KMS-11 (cell line): ENCODE measurements at regions not wholly inside any gene's neighbourhood (a gene's known extent, or its start where the extent isn't known, plus 50 kb on each side); places are given as distances from the start of the nearest gene placed in this dataset.

Experiments used
- H2AFZ ChIP-seq: fragments of 200-600 bp; sonication (generic); 2 replicates; pipeline ENCODE4 v1.6.1; 2016; ENCODE audit warnings: antibody characterized with exemption, mixed run types, low read depth
- H3K27ac ChIP-seq: fragments of 200-600 bp; sonication (generic); 2 replicates; pipeline ENCODE4 v1.6.1; 2016; ENCODE audit warnings: mild to moderate bottlenecking, mixed run types
- H3K27me3 ChIP-seq: fragments of 200-600 bp; sonication (generic); 2 replicates; pipeline ENCODE4 v1.6.1; 2017; ENCODE audit warnings: mild to moderate bottlenecking, low read depth, mixed run types, moderate library complexity; ENCODE audit not compliant: insufficient read depth
- H3K36me3 ChIP-seq: fragments of 200-600 bp; sonication (generic); 2 replicates; pipeline ENCODE4 v1.6.1; 2017; ENCODE audit warnings: mild to moderate bottlenecking, mixed run types; ENCODE audit not compliant: insufficient read depth
- H3K4me1 ChIP-seq: fragments of 200-600 bp; sonication (generic); 2 replicates; pipeline ENCODE4 v1.6.1; 2016; ENCODE audit warnings: mild to moderate bottlenecking, low read depth, mixed run types; ENCODE audit not compliant: poor library complexity, severe bottlenecking
- H3K4me2 ChIP-seq: fragments of 200-600 bp; sonication (generic); 2 replicates; pipeline ENCODE4 v1.7.0; 2016; ENCODE audit warnings: mild to moderate bottlenecking, mixed run types
- H3K4me3 ChIP-seq: fragments of 200-600 bp; sonication (generic); IDR thresholded peaks from 2 replicates; pipeline ENCODE4 v1.6.1; 2017; ENCODE audit warnings: low read depth, low read length, mixed read lengths; ENCODE audit not compliant: insufficient read depth
- H3K79me2 ChIP-seq: fragments of 200-600 bp; sonication (generic); 2 replicates; pipeline ENCODE4 v1.6.1; 2016; ENCODE audit warnings: low read depth, mixed run types; ENCODE audit not compliant: insufficient read depth
- H3K9ac ChIP-seq: fragments of 200-600 bp; sonication (generic); 2 replicates; pipeline ENCODE4 v1.6.1; 2016; ENCODE audit warnings: mild to moderate bottlenecking, mixed run types
- H4K20me1 ChIP-seq: fragments of 200-600 bp; sonication (generic); 2 replicates; pipeline ENCODE4 v1.6.1; 2016; ENCODE audit warnings: mild to moderate bottlenecking, mixed run types; ENCODE audit not compliant: insufficient read depth
- CTCF ChIP-seq: fragments of 200-600 bp; sonication (generic); conservative IDR thresholded peaks from 2 replicates; pipeline ENCODE4 v1.6.1; 2017; ENCODE audit warnings: low read depth, mild to moderate bottlenecking, antibody characterized with exemption, low read length, moderate library complexity, mixed read lengths

DNA sequence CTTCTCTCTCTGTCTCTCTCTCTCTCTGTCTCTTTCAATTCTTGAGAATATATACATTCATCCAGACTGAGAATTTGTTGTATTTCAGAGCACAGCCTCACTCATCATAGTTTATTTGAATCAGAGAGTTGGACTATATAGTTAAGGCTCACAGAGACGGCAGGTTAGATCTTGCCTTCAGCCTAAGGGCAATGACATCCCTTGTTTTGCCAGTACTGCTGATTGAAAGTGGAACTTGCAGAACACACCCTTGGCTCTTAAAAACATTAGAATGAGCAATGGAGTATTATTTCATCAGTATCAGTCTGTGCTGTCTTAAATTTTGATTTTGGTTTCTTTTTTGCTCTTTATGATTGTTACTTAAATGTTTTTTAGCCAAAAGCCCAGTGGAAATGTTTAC lies 62.0 kb upstream of the DSG1 start:
- H3K4me1 ChIP-seq = no peaks in the 10 kb centered on the region
- H3K27ac ChIP-seq = no peak overlapping the region
- no peak overlapping the region for H2AFZ ChIP-seq
- no peaks in the 10 kb centered on the region for H3K36me3 ChIP-seq
- no peak overlapping the region for H3K4me3 ChIP-seq
- H4K20me1 ChIP-seq = no peaks in the 10 kb centered on the region
- H3K9ac ChIP-seq = no peak overlapping the region
- H3K79me2 ChIP-seq = no peaks in the 10 kb centered on the region
- H3K4me2 ChIP-seq = no peak overlapping the region
- TF ChIP-seq CTCF = no peak
- H3K27me3 ChIP-seq = no peaks in the 10 kb centered on the region

GRCh38 chr18:31258789-31259188 lies 59.2 kb upstream of the DSG1 start:
- no peak for TF ChIP-seq CTCF
- Histone ChIP-seq H3K79me2 (no peaks in the 10 kb centered on the region), H3K36me3 (no peaks in the 10 kb centered on the region), H3K4me2 (no peak overlapping the region), H3K9ac (no peak overlapping the region), H3K27ac (no peak overlapping the region), H4K20me1 (no peaks in the 10 kb centered on the region), H3K4me3 (no peak overlapping the region), H3K27me3 (no peaks in the 10 kb centered on the region), H2AFZ (no peak overlapping the region), H3K4me1 (no peaks in the 10 kb centered on the region)

- H3K4me2 ChIP-seq = no peak overlapping the region
- H3K4me1 ChIP-seq = peaks cover 10% of the 10 kb centered on the region
- no peaks in the 10 kb centered on the region for H3K27me3 ChIP-seq
- H4K20me1 ChIP-seq = no peaks in the 10 kb centered on the region
- H3K9ac ChIP-seq = no peak overlapping the region
- no peaks in the 10 kb centered on the region for H3K79me2 ChIP-seq
- no peak overlapping the region for H3K4me3 ChIP-seq
- H3K36me3 ChIP-seq = no peaks in the 10 kb centered on the region
- TF ChIP-seq CTCF = no peak
- H2AFZ ChIP-seq = no peak overlapping the region
- H3K27ac ChIP-seq = no peak overlapping the region
Measured at GRCh38 chr18:31261792-31262582, 56.0 kb upstream of the DSG1 start.

GRCh38 chr18:31267823-31268481 lies 50.0 kb upstream of the DSG1 start:
- H3K79me2 ChIP-seq = no peaks in the 10 kb centered on the region
- H3K4me3 ChIP-seq = no peak overlapping the region
- no peaks in the 10 kb centered on the region for H3K36me3 ChIP-seq

More at GRCh38 chr18:31267823-31268481, 50.0 kb upstream of the DSG1 start:
- H3K27ac ChIP-seq = peak overlapping the region; percentile 34; the same call in 1 of the 2 replicates
- H4K20me1 ChIP-seq = no peaks in the 10 kb centered on the region
- H3K4me1 ChIP-seq = peaks cover 41% of the 10 kb centered on the region
- no peaks in the 10 kb centered on the region for H3K27me3 ChIP-seq
- TF ChIP-seq CTCF = no peak
- H3K9ac ChIP-seq = no peak overlapping the region; the same call in 1 of the 2 replicates
- no peak overlapping the region for H2AFZ ChIP-seq
- peak overlapping the region; percentile 37 for H3K4me2 ChIP-seq
